Activated CD4-positive, alpha-beta T cell treated with anti-CD3 and anti-CD28 coated beads for 4 hours (primary cell): ENCODE measurements at regions not wholly inside any gene's neighbourhood (a gene's known extent, or its start where the extent isn't known, plus 50 kb on each side); places are given as distances from the start of the nearest gene placed in this dataset.

Experiments used
- DNase-seq, 2 donors: peaks; one replicate each; pipeline ENCODE4 v3.0.0-alpha.2; 2020

- no peak for DNase-seq
These were observed 135.3 kb upstream of the MAP9 start for GRCh38 chr4:155512046-155512445.

- no peak for DNase-seq
These were observed 134.0 kb upstream of the MAP9 start for GRCh38 chr4:155510771-155511170.

GRCh38 chr4:155509555-155509954 is 132.8 kb upstream of the MAP9 start:
- no peak for DNase-seq

- DNase-seq = no peak
These were observed 130.0 kb upstream of the MAP9 start for GRCh38 chr4:155506745-155507144.

- no peak for DNase-seq
These were observed 128.6 kb upstream of the MAP9 start for GRCh38 chr4:155505321-155505720.

GRCh38 chr4:155497306-155497705 is 120.5 kb upstream of the MAP9 start:
- no peak for DNase-seq

- DNase-seq = no peak
These were observed 119.5 kb upstream of the MAP9 start for GRCh38 chr4:155496294-155496626.

- DNase-seq = no peak
These were observed 119.0 kb upstream of the MAP9 start for GRCh38 chr4:155495572-155496293.

- DNase-seq = no peak
These were observed 117.4 kb upstream of the MAP9 start for GRCh38 chr4:155494037-155494718.

GRCh38 chr4:155491336-155492120 is 114.8 kb upstream of the MAP9 start:
- DNase-seq = no peak

- no peak for DNase-seq
These were observed 112.5 kb upstream of the MAP9 start for GRCh38 chr4:155489271-155489670.

- no peak for DNase-seq
These were observed 111.9 kb upstream of the MAP9 start for GRCh38 chr4:155488691-155489090.

- no peak for DNase-seq
These were observed 110.4 kb upstream of the MAP9 start for GRCh38 chr4:155487210-155487609.

GRCh38 chr4:155481150-155481549 is 104.4 kb upstream of the MAP9 start:
- DNase-seq = no peak

- DNase-seq = no peak
These were observed 103.1 kb upstream of the MAP9 start for GRCh38 chr4:155479835-155480234.

- DNase-seq = no peak
These were observed 101.6 kb upstream of the MAP9 start for GRCh38 chr4:155478336-155478835.

- DNase-seq = no peak
These were observed 98.0 kb upstream of the MAP9 start for GRCh38 chr4:155474758-155475157.

- no peak for DNase-seq
These were observed 96.8 kb upstream of the MAP9 start for GRCh38 chr4:155473420-155474095.

GRCh38 chr4:155468282-155468681 is 91.5 kb upstream of the MAP9 start:
- no peak for DNase-seq

GRCh38 chr4:155450676-155451075 is 73.9 kb upstream of the MAP9 start:
- no peak for DNase-seq

- DNase-seq = no peak
These were observed 68.5 kb upstream of the MAP9 start for GRCh38 chr4:155445306-155445705.

GRCh38 chr4:155444721-155445120 is 68.0 kb upstream of the MAP9 start:
- no peak for DNase-seq
